ENCODE measurements at regions not wholly inside any gene's neighbourhood (a gene's known extent, or its start where the extent isn't known, plus 50 kb on each side); places are given as distances from the start of the nearest gene placed in this dataset.

- TF ChIP-seq, protein P1, sequence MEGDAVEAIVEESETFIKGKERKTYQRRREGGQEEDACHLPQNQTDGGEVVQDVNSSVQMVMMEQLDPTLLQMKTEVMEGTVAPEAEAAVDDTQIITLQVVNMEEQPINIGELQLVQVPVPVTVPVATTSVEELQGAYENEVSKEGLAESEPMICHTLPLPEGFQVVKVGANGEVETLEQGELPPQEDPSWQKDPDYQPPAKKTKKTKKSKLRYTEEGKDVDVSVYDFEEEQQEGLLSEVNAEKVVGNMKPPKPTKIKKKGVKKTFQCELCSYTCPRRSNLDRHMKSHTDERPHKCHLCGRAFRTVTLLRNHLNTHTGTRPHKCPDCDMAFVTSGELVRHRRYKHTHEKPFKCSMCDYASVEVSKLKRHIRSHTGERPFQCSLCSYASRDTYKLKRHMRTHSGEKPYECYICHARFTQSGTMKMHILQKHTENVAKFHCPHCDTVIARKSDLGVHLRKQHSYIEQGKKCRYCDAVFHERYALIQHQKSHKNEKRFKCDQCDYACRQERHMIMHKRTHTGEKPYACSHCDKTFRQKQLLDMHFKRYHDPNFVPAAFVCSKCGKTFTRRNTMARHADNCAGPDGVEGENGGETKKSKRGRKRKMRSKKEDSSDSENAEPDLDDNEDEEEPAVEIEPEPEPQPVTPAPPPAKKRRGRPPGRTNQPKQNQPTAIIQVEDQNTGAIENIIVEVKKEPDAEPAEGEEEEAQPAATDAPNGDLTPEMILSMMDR (optimal IDR thresholded peaks at IDR 0.05 in 1 of 3, IDR thresholded peaks at IDR 0.05 in 1 of 3, conservative IDR thresholded peaks at IDR 0.05 in 1 of 3; ENCODE audit: extremely low read depth in 1 of 3, insufficient read depth in 2 of 3, low read length in 3 of 3): no peak
- TF ChIP-seq EZH2 (IDR thresholded peaks at IDR 0.05; ENCODE audit: low read length): no peak
These were observed 449.2 kb downstream of the GRXCR1 start for GRCh38 chr4:43341741-43342140.

All from keratinocyte (primary cell).